GM18858 (cell line): ENCODE measurements at regions not wholly inside any gene's neighbourhood (a gene's known extent, or its start where the extent isn't known, plus 50 kb on each side); places are given as distances from the start of the nearest gene placed in this dataset.
"Not testable (repeated sequence)": the region's sequence is repeated elsewhere in the genome, so short reads cannot be mapped to it uniquely, and the experiment has no call there.

ENCODE experiments used
- ATAC-seq: cut with Tn5 transposase; IDR thresholded peaks from one replicate; pipeline ENCODE4 v1.9.1; 2021; ENCODE audit not compliant: unreplicated experiment

DNA sequence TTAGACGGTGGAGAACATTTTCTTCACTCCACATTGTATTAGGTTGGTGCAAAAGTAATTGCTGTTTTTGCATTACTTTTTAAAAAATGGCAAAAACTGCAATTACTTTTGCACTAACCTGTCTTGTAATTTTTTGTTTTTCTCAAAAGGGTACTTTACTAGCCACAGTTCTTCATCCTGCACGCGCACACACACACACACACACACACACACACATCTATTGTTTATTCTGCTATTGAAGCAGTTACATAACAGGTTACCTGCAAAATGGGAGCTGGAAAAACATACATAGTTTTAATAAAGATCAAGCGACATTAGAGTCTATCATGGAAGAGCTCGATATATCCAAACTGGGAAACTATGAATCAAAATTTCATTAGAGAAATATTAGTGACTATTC, 235.2 kb downstream of the SIM1 start:
- no peak for ATAC-seq

GRCh38 chr6:100228834-100229441, 234.9 kb upstream of the MCHR2 start:
- peak; percentile 97 for ATAC-seq

- ATAC-seq = peak; percentile 2
Observed at GRCh38 chr6:100228437-100228833, 234.4 kb upstream of the MCHR2 start.

- ATAC-seq = no peak
Observed at GRCh38 chr6:100226811-100227210, 232.8 kb upstream of the MCHR2 start.

GRCh38 chr6:100223952-100224351, 229.9 kb upstream of the MCHR2 start:
- not testable (repeated sequence) for ATAC-seq

- ATAC-seq = no peak
Observed at GRCh38 chr6:100220543-100220942, 226.5 kb upstream of the MCHR2 start.

- ATAC-seq = no peak
Observed at GRCh38 chr6:100217225-100218012, 223.4 kb upstream of the MCHR2 start.

DNA sequence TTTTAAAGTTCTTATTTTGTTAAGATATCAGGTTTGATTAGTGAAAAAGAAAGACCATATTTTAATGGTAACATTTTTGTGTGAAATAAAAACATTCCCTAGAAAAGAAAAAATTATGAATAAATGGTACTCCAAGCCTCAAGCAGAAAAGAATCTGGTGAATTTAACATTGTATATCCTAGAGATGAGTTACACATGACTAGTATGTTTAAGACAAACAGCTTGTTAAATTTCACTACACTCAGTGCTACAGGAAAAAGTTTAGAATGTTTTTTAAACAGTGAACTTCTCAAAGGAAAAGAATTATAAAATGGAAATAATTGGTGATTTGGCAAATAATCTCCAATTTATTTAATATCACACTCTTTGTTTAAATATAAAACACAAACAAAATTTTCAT, 222.7 kb upstream of the MCHR2 start:
- ATAC-seq = no peak

DNA sequence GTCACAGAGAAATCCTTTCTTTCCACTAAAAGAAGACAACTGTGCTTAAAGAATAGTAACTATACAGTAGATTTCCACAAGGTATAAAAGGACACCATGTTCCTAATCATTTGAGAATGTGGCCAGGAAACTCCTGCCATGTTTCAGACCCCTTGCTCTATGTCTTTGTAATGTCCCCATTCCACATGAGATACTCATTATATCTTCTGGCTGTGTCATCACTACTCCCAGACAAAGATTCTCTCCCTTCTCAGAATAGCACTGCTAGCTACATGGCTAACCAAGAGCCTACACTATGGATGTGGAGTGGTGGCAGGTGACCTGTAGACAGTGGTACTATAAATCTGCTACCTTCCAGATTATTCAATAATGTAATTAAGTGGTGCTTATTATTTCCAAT, 218.1 kb upstream of the MCHR2 start:
- no peak for ATAC-seq

DNA sequence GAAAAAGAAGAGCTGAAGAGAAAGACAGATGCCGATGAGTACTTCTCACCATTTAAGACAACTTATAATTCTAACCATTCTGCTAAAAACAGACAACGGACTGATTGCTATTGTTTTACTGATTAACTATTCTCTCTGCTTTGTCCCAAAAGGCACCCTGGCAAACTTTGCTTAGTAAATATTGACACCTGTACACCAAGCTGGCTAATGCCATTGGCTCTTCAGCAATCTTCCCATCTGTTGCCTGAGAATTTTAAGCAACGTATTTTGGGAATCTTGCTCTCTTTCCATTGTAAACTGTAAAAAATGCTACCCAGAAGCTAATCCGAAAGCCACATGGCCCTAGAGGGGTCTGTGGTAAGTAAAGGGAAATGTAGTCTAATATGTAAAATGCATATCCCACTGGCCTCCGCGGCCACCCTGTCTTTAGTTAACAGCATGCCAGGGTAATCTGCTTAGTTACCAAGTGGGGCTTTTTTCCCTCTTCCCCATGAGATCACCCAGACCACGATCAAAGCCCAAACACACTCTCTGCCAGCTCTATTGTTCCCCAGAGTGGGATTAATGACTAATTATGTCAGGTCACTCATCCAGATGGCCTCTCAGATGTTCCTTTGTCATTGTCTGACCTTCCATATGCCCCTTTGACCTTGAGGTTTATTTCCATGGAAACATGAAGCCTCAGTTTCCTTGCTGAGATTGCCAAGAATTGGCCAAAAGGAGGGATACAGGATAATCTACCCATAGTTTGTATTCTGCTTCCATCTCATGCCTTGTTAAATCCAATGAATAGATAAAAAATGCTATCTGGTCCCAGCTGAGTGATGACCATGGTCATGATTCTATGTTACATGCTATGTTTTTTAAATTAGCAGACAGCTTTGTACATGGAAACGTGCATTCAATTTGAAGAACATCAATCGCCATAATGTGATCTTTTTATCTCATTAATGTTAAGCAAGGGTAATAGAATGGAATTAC, 216.4 kb upstream of the MCHR2 start:
- ATAC-seq = no peak

GRCh38 chr6:100209323-100210136, 215.5 kb upstream of the MCHR2 start:
- no peak for ATAC-seq

DNA sequence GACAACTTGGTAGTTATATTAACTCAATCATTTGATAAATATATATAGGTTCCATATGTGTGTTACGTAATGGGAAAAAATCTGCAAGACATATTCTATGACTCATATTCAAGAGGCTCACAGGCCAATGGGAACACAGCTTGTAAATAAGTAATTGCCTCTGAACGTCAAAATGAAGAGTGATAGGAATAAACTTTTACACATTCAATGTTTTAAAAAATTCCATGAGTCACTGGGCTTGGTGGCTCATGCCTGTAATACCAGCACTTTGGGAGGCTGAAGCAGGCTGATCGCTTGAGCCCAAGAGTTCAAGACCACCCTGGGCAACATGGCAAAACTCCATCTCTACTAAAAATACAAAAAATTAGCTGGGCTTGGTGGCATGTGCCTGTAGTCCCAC, 209.4 kb upstream of the MCHR2 start:
- no peak for ATAC-seq

GRCh38 chr6:100202417-100203194, 208.6 kb upstream of the MCHR2 start:
- ATAC-seq = no peak

DNA sequence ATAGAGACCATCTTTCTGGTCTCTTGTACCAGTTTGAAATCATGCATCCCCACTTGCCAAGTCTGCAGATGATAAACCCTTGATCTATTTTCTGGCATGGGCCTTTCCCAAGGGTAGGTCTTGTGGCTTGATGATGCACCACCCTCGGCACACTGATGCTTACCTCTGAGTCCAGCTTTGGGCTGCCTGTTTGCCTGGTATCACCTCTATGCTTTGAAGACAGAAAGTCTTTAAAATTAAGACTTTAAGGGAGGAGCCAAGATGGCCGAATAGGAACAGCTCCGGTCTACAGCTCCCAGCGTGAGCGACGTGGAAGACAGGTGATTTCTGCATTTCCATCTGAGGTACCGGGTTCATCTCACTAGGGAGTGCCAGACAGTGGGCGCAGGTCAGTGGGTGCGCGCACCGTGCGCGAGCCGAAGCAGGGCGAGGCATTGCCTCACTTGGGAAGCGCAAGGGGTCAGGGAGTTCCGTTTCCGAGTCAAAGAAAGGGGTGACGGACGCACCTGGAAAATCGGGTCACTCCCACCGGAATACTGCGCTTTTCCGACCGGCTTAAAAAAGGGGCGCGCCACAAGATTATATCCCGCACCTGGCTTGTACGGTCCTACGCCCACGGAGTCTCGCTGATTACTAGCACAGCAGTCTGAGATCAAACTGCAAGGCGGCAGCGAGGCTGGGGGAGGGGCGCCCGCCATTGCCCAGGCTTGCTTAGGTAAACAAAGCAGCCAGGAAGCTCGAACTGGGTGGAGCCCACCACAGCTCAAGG, 202.4 kb upstream of the MCHR2 start:
- not testable (repeated sequence) for ATAC-seq

- ATAC-seq = not testable (repeated sequence)
Observed at GRCh38 chr6:100195244-100195643, 201.2 kb upstream of the MCHR2 start.

DNA sequence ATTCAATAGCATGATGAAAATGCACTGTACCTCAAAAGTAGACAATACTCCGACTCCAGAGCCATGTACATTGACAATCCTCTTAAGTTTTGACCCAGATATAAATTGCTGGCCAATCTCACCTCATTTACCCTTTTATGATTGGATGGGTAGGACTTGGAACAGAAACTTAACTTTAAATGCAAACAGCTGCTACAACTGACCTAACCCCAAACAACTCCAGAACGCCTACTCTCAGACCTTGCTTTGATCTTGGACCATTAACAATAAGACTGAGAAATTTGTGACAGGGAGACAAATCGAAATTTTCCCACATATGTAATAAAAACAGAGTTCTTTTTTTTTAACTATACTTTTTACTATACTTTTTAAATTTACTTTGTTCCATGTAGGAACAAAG, 200.5 kb upstream of the MCHR2 start:
- no peak for ATAC-seq

GRCh38 chr6:100188754-100189153, 194.7 kb upstream of the MCHR2 start:
- ATAC-seq = no peak

- no peak for ATAC-seq
Observed at GRCh38 chr6:100186552-100186951, 192.5 kb upstream of the MCHR2 start.

- peak; percentile 88 for ATAC-seq
Observed at GRCh38 chr6:100185615-100186014, 191.6 kb upstream of the MCHR2 start.
